NCI-H2107 treated with DMSO at 0.1 percent for 48 hours (cell line): ENCODE measurements at regions not wholly inside any gene's neighbourhood (a gene's known extent, or its start where the extent isn't known, plus 50 kb on each side); places are given as distances from the start of the nearest gene placed in this dataset.
A peak's percentile ranks its signal among the peaks of the same experiment; 100 is the strongest.

Experiments used
- DNase-seq: peaks from one replicate; lab custom pipeline; 2025; ENCODE audit not compliant: unreplicated experiment; lab: John Stamatoyannopoulos, UW

GRCh38 chr11:101401245-101401644 lies 182.6 kb downstream of the TRPC6 start:
- no peak for DNase-seq

- DNase-seq, result no peak
Measured at GRCh38 chr11:101397979-101398378, 185.8 kb downstream of the TRPC6 start.

- no peak for DNase-seq
Measured at GRCh38 chr11:101390539-101390938, 193.3 kb downstream of the TRPC6 start.

- DNase-seq, result no peak
Measured at GRCh38 chr11:101369835-101370234, 214.0 kb downstream of the TRPC6 start.

GRCh38 chr11:101363706-101364275 lies 220.0 kb downstream of the TRPC6 start:
- DNase-seq, result no peak

- DNase-seq, result no peak
Measured at GRCh38 chr11:101362643-101363042, 221.2 kb downstream of the TRPC6 start.

- DNase-seq, result no peak
Measured at GRCh38 chr11:101357771-101358170, 226.0 kb downstream of the TRPC6 start.

GRCh38 chr11:101354801-101355200 lies 225.2 kb upstream of the PGR start:
- DNase-seq, result no peak

- no peak for DNase-seq
Measured at GRCh38 chr11:101348786-101349185, 219.2 kb upstream of the PGR start.

- DNase-seq, result no peak
Measured at GRCh38 chr11:101346591-101346990, 217.0 kb upstream of the PGR start.

GRCh38 chr11:101345891-101346290 lies 216.3 kb upstream of the PGR start:
- no peak for DNase-seq

GRCh38 chr11:101342307-101342706 lies 212.7 kb upstream of the PGR start:
- no peak for DNase-seq

- DNase-seq, result no peak
Measured at GRCh38 chr11:101341578-101341977, 212.0 kb upstream of the PGR start.

- DNase-seq, result no peak
Measured at GRCh38 chr11:101336858-101337257, 207.2 kb upstream of the PGR start.

- DNase-seq, result peak; percentile 1
Measured at GRCh38 chr11:101336155-101336554, 206.5 kb upstream of the PGR start.

- DNase-seq, result no peak
Measured at GRCh38 chr11:101334581-101334980, 205.0 kb upstream of the PGR start.

GRCh38 chr11:101331411-101331810 lies 201.8 kb upstream of the PGR start:
- no peak for DNase-seq

GRCh38 chr11:101327908-101328307 lies 198.3 kb upstream of the PGR start:
- DNase-seq, result no peak

- DNase-seq, result no peak
Measured at GRCh38 chr11:101326141-101326540, 196.5 kb upstream of the PGR start.

- DNase-seq, result no peak
Measured at GRCh38 chr11:101323997-101324396, 194.4 kb upstream of the PGR start.

GRCh38 chr11:101321222-101321621 lies 191.6 kb upstream of the PGR start:
- no peak for DNase-seq

- DNase-seq, result no peak
Measured at GRCh38 chr11:101306721-101307120, 177.1 kb upstream of the PGR start.

GRCh38 chr11:101305496-101305895 lies 175.9 kb upstream of the PGR start:
- no peak for DNase-seq

GRCh38 chr11:101299210-101299609 lies 169.6 kb upstream of the PGR start:
- no peak for DNase-seq
